ENCODE measurements at regions not wholly inside any gene's neighbourhood (a gene's known extent, or its start where the extent isn't known, plus 50 kb on each side); places are given as distances from the start of the nearest gene placed in this dataset.

DNA sequence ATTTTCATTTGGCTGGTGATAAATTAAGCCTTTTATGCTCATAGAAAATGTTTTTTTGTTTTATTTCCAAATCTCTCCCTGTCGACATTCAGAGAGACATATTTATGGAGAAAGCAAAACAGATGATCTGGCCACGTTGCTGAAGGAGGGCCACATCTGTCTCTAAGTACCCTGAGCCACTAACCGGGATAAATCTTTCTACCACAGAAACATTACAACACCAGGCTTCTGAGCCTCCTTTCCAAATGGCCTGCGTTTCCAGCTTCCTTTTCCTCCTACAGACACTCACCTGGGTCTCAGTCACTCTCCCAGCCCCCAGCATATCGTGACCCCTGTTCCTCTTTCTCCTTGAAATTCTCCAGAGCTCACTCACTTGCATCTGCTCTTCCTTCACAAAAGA is 161.0 kb downstream of the ARRDC4 start:
- no peak for DNase-seq (ENCODE audit: low read depth in 1 of 2, low spot score in 1 of 2)
- H3K27me3 ChIP-seq (ENCODE audit: insufficient read depth, poor library complexity, severe bottlenecking) = no peaks in the 10 kb centered on the region

GRCh38 chr15:98121957-98122356 is 161.5 kb downstream of the ARRDC4 start:
- no peaks in the 10 kb centered on the region for H3K27me3 ChIP-seq (ENCODE audit: insufficient read depth, poor library complexity, severe bottlenecking)
- H3K4me3 ChIP-seq (replicated peaks; ENCODE audit: insufficient read depth, low read length) = no peak overlapping the region
- DNase-seq (ENCODE audit: low read depth in 1 of 2, low spot score in 1 of 2) = no peak
- TF ChIP-seq, protein P1, sequence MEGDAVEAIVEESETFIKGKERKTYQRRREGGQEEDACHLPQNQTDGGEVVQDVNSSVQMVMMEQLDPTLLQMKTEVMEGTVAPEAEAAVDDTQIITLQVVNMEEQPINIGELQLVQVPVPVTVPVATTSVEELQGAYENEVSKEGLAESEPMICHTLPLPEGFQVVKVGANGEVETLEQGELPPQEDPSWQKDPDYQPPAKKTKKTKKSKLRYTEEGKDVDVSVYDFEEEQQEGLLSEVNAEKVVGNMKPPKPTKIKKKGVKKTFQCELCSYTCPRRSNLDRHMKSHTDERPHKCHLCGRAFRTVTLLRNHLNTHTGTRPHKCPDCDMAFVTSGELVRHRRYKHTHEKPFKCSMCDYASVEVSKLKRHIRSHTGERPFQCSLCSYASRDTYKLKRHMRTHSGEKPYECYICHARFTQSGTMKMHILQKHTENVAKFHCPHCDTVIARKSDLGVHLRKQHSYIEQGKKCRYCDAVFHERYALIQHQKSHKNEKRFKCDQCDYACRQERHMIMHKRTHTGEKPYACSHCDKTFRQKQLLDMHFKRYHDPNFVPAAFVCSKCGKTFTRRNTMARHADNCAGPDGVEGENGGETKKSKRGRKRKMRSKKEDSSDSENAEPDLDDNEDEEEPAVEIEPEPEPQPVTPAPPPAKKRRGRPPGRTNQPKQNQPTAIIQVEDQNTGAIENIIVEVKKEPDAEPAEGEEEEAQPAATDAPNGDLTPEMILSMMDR (IDR thresholded peaks at IDR 0.05; ENCODE audit: insufficient read depth, low read length) = no peak
- TF ChIP-seq REST (IDR thresholded peaks at IDR 0.05; ENCODE audit: insufficient replicate concordance, low read depth) (no peak), GABPA (IDR thresholded peaks at IDR 0.05; ENCODE audit: low read depth) (no peak), SPI1 (IDR thresholded peaks at IDR 0.05; ENCODE audit: borderline replicate concordance, low read depth) (no peak), POLR2AphosphoS5 (IDR thresholded peaks at IDR 0.05; ENCODE audit: low read depth) (no peak)
- no peak overlapping the region for H3K27ac ChIP-seq (replicated peaks)

More for the DNA sequence above, 161.0 kb downstream of the ARRDC4 start:
- Histone ChIP-seq H3K4me3 (replicated peaks; ENCODE audit: insufficient read depth, low read length) (no peak overlapping the region), H3K27ac (replicated peaks) (no peak overlapping the region)
- no peak for TF ChIP-seq SPI1 (IDR thresholded peaks at IDR 0.05; ENCODE audit: borderline replicate concordance, low read depth)
- TF ChIP-seq, protein P1 (IDR thresholded peaks at IDR 0.05; ENCODE audit: insufficient read depth, low read length) = no peak
- no peak for TF ChIP-seq POLR2AphosphoS5 (IDR thresholded peaks at IDR 0.05; ENCODE audit: low read depth)
- no peak for TF ChIP-seq GABPA (IDR thresholded peaks at IDR 0.05; ENCODE audit: low read depth)
- no peak for TF ChIP-seq REST (IDR thresholded peaks at IDR 0.05; ENCODE audit: insufficient replicate concordance, low read depth)

GRCh38 chr15:98123297-98123696 is 162.8 kb downstream of the ARRDC4 start:
- DNase-seq (ENCODE audit: low read depth in 1 of 2, low spot score in 1 of 2) = no peak
- Histone ChIP-seq H3K27ac (replicated peaks) (no peak overlapping the region), H3K4me3 (replicated peaks; ENCODE audit: insufficient read depth, low read length) (no peak overlapping the region), H3K27me3 (ENCODE audit: insufficient read depth, poor library complexity, severe bottlenecking) (no peaks in the 10 kb centered on the region)
- TF ChIP-seq POLR2AphosphoS5 (IDR thresholded peaks at IDR 0.05; ENCODE audit: low read depth) = no peak
- no peak for TF ChIP-seq REST (IDR thresholded peaks at IDR 0.05; ENCODE audit: insufficient replicate concordance, low read depth)
- TF ChIP-seq, protein P1 (IDR thresholded peaks at IDR 0.05; ENCODE audit: insufficient read depth, low read length) = no peak
- TF ChIP-seq SPI1 (IDR thresholded peaks at IDR 0.05; ENCODE audit: borderline replicate concordance, low read depth) = no peak
- TF ChIP-seq GABPA (IDR thresholded peaks at IDR 0.05; ENCODE audit: low read depth) = no peak
